B cell (primary cell): ENCODE measurements at regions not wholly inside any gene's neighbourhood (a gene's known extent, or its start where the extent isn't known, plus 50 kb on each side); places are given as distances from the start of the nearest gene placed in this dataset.

ENCODE experiments used
- EZH2 ChIP-seq: IDR thresholded peaks from 2 replicates; pipeline ENCODE4 v1.6.1; 2012; ENCODE audit warnings: borderline replicate concordance, low read depth, mild to moderate bottlenecking, moderate library complexity, low read length; ENCODE audit not compliant: insufficient read depth, poor library complexity, severe bottlenecking
- TF ChIP-seq, protein P1 (sequence below): fragments of 200-600 bp; IDR thresholded peaks from one replicate; pipeline ENCODE4 v1.8.0; 2022; ENCODE audit warnings: antibody characterized with exemption, mild to moderate bottlenecking

DNA sequence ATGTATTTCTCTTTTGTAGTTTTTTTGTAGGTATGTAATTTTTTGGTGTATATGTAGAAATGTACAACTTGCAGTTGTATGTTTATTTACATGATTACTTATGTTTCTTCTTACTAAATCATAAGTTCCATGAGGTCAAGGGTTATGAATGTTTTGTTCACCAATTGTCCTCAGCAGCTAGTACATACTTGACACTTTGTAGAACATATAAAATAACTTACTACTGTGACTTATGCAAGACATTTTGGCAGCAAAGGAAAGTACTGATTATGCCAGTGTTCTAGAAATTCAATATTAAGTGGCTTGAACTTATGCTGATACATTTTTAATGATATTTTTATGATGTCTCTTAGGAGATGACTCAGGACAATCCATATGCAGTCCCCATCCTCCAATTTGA, 209.6 kb downstream of the DKK1 start:
- TF ChIP-seq, protein P1, sequence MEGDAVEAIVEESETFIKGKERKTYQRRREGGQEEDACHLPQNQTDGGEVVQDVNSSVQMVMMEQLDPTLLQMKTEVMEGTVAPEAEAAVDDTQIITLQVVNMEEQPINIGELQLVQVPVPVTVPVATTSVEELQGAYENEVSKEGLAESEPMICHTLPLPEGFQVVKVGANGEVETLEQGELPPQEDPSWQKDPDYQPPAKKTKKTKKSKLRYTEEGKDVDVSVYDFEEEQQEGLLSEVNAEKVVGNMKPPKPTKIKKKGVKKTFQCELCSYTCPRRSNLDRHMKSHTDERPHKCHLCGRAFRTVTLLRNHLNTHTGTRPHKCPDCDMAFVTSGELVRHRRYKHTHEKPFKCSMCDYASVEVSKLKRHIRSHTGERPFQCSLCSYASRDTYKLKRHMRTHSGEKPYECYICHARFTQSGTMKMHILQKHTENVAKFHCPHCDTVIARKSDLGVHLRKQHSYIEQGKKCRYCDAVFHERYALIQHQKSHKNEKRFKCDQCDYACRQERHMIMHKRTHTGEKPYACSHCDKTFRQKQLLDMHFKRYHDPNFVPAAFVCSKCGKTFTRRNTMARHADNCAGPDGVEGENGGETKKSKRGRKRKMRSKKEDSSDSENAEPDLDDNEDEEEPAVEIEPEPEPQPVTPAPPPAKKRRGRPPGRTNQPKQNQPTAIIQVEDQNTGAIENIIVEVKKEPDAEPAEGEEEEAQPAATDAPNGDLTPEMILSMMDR, result no peak
- no peak for TF ChIP-seq EZH2
